SU-DHL-6 (cell line): ENCODE measurements at regions not wholly inside any gene's neighbourhood (a gene's known extent, or its start where the extent isn't known, plus 50 kb on each side); places are given as distances from the start of the nearest gene placed in this dataset.
"Not testable (repeated sequence)": the region's sequence is repeated elsewhere in the genome, so short reads cannot be mapped to it uniquely, and the experiment has no call there.

Source experiments
- H2AFZ ChIP-seq: fragments of 200-600 bp; sonication (generic); 2 replicates; pipeline ENCODE4 v1.6.1; 2014; ENCODE audit warnings: low read depth, mild to moderate bottlenecking, moderate library complexity, mixed read lengths, antibody characterized with exemption, low read length; ENCODE audit not compliant: severe bottlenecking
- H3F3A ChIP-seq: fragments of 200-600 bp; shearing (Covaris generic); 2 replicates; pipeline ENCODE4 v1.6.0; 2016; ENCODE audit warnings: antibody characterized with exemption, mild to moderate bottlenecking; ENCODE audit not compliant: insufficient read depth
- H3K27ac ChIP-seq: fragments of 200-600 bp; sonication (generic); 2 replicates; pipeline ENCODE4 v1.5.1; 2016; ENCODE audit warnings: low read depth, mild to moderate bottlenecking, low read length, moderate library complexity, mixed read lengths
- H3K27me3 ChIP-seq: fragments of 200-600 bp; sonication (generic), shearing (Covaris generic); 2 replicates; pipeline ENCODE4 v1.6.0; 2014; ENCODE audit warnings: mild to moderate bottlenecking, low read length
- H3K36me3 ChIP-seq: fragments of 200-600 bp; sonication (generic); 2 replicates; pipeline ENCODE4 v1.6.1; 2014; ENCODE audit warnings: mild to moderate bottlenecking, low read length, mixed read lengths
- H3K4me2 ChIP-seq: fragments of 300-600, 200-600 bp; shearing (Covaris generic), sonication (generic); 2 replicates; pipeline ENCODE4 v1.6.0; 2014; ENCODE audit warnings: low read length, low read depth, mild to moderate bottlenecking; ENCODE audit not compliant: poor library complexity, severe bottlenecking
- H3K4me3 ChIP-seq: fragments of 200-600 bp; sonication (generic); 2 replicates; pipeline ENCODE4 v1.5.1; 2014; ENCODE audit warnings: antibody characterized with exemption, low read length, mild to moderate bottlenecking, mixed read lengths; ENCODE audit not compliant: insufficient read depth, poor library complexity, severe bottlenecking
- H3K79me2 ChIP-seq: fragments of 200-600 bp; sonication (generic); 2 replicates; pipeline ENCODE4 v1.6.1; 2014; ENCODE audit warnings: mild to moderate bottlenecking, low read length, moderate library complexity; ENCODE audit not compliant: insufficient read depth
- H3K9ac ChIP-seq: fragments of 200-600 bp; sonication (generic); 2 replicates; pipeline ENCODE4 v1.7.0; 2014; ENCODE audit warnings: mild to moderate bottlenecking, low read length
- H3K9me2 ChIP-seq: fragments of 200-600 bp; sonication (generic); replicated peaks from 2 replicates; pipeline ENCODE4 v1.6.1; 2014; ENCODE audit warnings: low read length; ENCODE audit not compliant: insufficient read depth
- H3K9me3 ChIP-seq: fragments of 200-600 bp; sonication (generic); 2 replicates; pipeline ENCODE4 v1.6.1; 2014; ENCODE audit warnings: low read length, mixed read lengths; ENCODE audit not compliant: insufficient read depth
- H4K20me1 ChIP-seq: fragments of 200-600 bp; sonication (generic); 2 replicates; pipeline ENCODE4 v1.6.1; 2014; ENCODE audit warnings: low read depth, mild to moderate bottlenecking, antibody characterized with exemption, low read length, moderate library complexity, mixed read lengths
- CTCF ChIP-seq: fragments of 200-600 bp; sonication (generic); IDR thresholded peaks from one replicate; pipeline ENCODE4 v1.5.1; 2017; ENCODE audit warnings: antibody characterized with exemption, mild to moderate bottlenecking, low read length, moderate library complexity; ENCODE audit not compliant: insufficient read depth, poor library complexity, severe bottlenecking
- EZH2phosphoT487 ChIP-seq: fragments of 200-600 bp; sonication (generic), shearing (Covaris generic); conservative IDR thresholded peaks from 2 replicates; pipeline ENCODE4 v1.6.1; 2018; ENCODE audit warnings: mild to moderate bottlenecking, antibody characterized with exemption, low read length, moderate library complexity, mixed read lengths

DNA sequence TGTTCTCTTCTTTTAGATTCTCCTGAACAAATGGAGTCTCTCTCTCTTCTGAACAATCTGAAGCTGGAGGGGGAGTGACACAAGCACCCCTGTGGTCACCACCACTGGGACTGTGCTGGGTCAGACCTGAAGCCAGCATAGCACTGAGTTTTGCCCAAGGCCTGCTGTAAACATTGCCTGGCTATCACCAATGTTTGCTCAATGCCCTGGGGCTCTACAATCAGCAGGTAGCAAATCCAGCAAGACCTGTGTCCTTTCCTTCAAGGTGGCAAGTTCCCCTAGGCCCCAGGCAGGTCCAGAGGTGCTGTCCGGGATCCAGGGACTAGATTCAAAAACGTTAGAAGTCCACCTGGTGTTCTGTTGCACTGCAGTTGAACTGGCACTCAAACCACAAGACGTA, 282.8 kb upstream of the PROX1 start:
- H3K4me2 ChIP-seq = no peak overlapping the region
- no peak overlapping the region for H3K27ac ChIP-seq
- no peaks in the 10 kb centered on the region for H4K20me1 ChIP-seq
- H3K9ac ChIP-seq = no peak overlapping the region
- no peaks in the 10 kb centered on the region for H3K9me3 ChIP-seq
- H3F3A ChIP-seq = no peaks in the 10 kb centered on the region
- no peaks in the 10 kb centered on the region for H3K9me2 ChIP-seq
- TF ChIP-seq CTCF (no peak), EZH2phosphoT487 (no peak)
- no peak overlapping the region for H3K4me3 ChIP-seq
- H3K27me3 ChIP-seq = no peaks in the 10 kb centered on the region
- H3K36me3 ChIP-seq = no peaks in the 10 kb centered on the region
- H2AFZ ChIP-seq = no peak overlapping the region
- no peaks in the 10 kb centered on the region for H3K79me2 ChIP-seq

- H3F3A ChIP-seq, H3K79me2 ChIP-seq, H3K36me3 ChIP-seq, H3K4me3 ChIP-seq, H3K9ac ChIP-seq, H3K9me3 ChIP-seq, H3K4me2 ChIP-seq, H3K27me3 ChIP-seq, H4K20me1 ChIP-seq, H3K9me2 ChIP-seq, H3K27ac ChIP-seq, H2AFZ ChIP-seq: not testable (repeated sequence)
Measured at GRCh38 chr1:213711833-213712490, 275.8 kb upstream of the PROX1 start.

GRCh38 chr1:213714645-213715044, 273.1 kb upstream of the PROX1 start:
- no peak overlapping the region for H3K27ac ChIP-seq
- no peaks in the 10 kb centered on the region for H3K9me3 ChIP-seq
- no peak overlapping the region for H2AFZ ChIP-seq

More at GRCh38 chr1:213714645-213715044, 273.1 kb upstream of the PROX1 start:
- Histone ChIP-seq H3K36me3 (no peaks in the 10 kb centered on the region), H3K9ac (no peak overlapping the region), H3K4me2 (no peak overlapping the region), H3K79me2 (no peaks in the 10 kb centered on the region), H3F3A (no peaks in the 10 kb centered on the region), H3K9me2 (no peaks in the 10 kb centered on the region), H3K27me3 (no peaks in the 10 kb centered on the region), H3K4me3 (no peak overlapping the region), H4K20me1 (no peaks in the 10 kb centered on the region)
- no peak for TF ChIP-seq EZH2phosphoT487
- no peak for TF ChIP-seq CTCF
